DLD1 (cell line): ENCODE measurements at regions not wholly inside any gene's neighbourhood (a gene's known extent, or its start where the extent isn't known, plus 50 kb on each side); places are given as distances from the start of the nearest gene placed in this dataset.
"Not testable (repeated sequence)": the region's sequence is repeated elsewhere in the genome, so short reads cannot be mapped to it uniquely, and the experiment has no call there.

Source experiments
- in situ Hi-C: cut with HindIII; loops from 2 replicates; pipeline ENCODE4 v1.10.0; 2017; ENCODE audit warnings: low sequenced_read_pairs

- in situ Hi-C loops, result no loop called here
Measured at GRCh38 chr10:33869028-33869427, 534.6 kb upstream of the NRP1 start.

DNA sequence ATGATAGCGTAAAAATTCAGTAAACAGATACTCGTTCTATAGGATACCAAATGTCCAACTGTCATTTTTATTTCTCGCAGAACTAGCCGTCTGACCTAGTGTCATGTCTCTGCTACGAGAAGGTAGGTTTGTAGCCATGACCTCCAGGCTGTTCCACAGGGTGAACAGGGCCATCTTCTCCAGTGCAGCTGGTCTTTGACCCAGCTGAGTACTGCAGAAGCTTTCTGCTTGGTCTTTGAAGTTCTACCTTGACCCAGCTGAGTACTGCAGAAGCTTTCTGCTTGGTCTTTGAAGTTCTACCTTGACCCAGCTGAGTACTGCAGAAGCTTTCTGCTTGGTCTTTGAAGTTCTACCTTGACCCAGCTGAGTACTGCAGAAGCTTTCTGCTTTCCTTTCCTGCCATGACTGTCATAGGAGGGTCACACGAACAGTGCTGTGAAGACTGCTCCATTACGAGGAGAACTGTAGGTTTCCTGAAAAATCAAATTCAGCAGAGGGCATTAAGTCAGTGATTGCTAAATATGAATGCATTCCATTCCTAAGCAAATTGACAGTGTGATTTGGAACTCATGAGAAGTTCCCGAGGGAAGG is 532.8 kb upstream of the NRP1 start:
- in situ Hi-C loops, result not testable (repeated sequence)

DNA sequence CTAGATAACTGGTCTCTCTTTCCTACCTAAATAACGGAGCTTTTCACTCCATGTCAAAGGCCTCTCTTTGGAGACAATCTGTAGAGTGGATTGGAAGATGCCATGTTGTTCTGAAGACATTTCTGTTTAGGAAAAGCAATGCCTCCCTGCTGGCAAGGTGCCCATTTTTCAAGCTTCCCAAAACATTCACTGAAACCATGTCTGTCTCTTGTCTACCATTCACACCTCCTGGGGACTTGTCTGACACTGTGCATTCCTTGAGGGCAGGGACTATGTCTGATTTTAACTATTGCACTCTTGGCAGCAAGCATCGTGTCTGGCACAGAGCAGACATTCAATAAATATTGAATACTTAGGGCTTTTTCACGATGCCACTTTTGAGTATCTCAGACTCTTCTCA is 528.9 kb upstream of the NRP1 start:
- in situ Hi-C loops, result no loop called here

- in situ Hi-C loops, result no loop called here
Measured at GRCh38 chr10:33862536-33863105, 528.2 kb upstream of the NRP1 start.

- in situ Hi-C loops, result no loop called here
Measured at GRCh38 chr10:33861833-33862232, 527.4 kb upstream of the NRP1 start.

DNA sequence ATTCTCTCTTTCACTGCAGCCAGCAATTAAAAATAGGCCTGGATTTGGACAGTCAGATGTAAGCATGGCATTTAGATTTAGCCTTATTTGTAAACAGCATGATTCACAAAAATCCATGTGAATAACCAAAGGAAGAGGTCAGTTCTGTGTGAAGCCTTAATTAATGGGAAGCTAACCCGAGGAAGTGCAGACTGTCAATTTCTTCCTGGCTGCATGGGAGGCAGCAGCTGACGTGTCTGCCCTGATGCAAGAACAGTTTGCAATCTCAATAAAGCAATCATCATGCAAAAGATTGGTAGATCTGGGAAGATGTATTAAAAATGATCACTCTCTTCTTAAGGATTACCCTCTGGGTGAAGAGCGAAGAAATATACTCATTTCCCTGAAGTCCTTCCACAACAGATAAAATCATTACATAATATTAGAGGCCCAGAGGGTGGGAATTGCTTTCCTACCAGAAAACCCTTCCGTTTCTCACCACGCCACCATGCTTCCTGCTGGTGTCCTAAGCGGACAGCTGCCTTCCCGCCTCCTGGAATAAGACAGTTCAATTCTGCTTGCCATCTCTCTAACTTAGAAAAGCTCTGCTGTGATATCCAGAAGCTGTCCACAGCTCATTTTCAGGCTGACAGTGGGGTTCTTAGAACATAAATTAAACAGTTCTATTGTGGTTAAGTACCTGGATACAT is 526.7 kb upstream of the NRP1 start:
- in situ Hi-C loops, result no loop called here

GRCh38 chr10:33860552-33860951 is 526.1 kb upstream of the NRP1 start:
- in situ Hi-C loops, result no loop called here

GRCh38 chr10:33859319-33860022 is 525.0 kb upstream of the NRP1 start:
- in situ Hi-C loops, result no loop called here

- in situ Hi-C loops, result no loop called here
Measured at GRCh38 chr10:33858326-33858725, 523.9 kb upstream of the NRP1 start.

GRCh38 chr10:33853221-33853620 is 518.8 kb upstream of the NRP1 start:
- in situ Hi-C loops, result not testable (repeated sequence)

- in situ Hi-C loops, result no loop called here
Measured at GRCh38 chr10:33843379-33843778, 508.9 kb upstream of the NRP1 start.

- in situ Hi-C loops, result no loop called here
Measured at GRCh38 chr10:33841678-33842077, 507.2 kb upstream of the NRP1 start.

- in situ Hi-C loops, result no loop called here
Measured at GRCh38 chr10:33838731-33839130, 504.3 kb upstream of the NRP1 start.

DNA sequence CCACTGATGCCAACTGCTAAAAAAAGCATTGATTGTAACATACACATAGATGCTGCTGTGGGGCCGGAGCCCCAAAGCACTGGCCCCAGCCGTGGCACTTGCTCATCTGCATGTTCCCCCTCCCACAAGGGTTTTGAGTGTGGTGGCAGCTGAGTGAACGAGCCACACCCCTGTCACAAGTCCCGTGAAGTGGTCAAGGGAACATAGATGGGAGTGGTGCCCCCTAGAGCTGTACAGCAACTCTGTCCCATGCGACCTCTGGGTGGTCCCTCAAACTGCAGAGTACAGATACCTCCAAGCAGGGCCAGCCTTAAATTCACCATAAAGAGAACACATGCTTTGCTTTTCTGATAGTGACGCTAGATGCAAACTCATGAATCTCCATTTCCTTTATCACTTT is 503.3 kb upstream of the NRP1 start:
- in situ Hi-C loops, result no loop called here

DNA sequence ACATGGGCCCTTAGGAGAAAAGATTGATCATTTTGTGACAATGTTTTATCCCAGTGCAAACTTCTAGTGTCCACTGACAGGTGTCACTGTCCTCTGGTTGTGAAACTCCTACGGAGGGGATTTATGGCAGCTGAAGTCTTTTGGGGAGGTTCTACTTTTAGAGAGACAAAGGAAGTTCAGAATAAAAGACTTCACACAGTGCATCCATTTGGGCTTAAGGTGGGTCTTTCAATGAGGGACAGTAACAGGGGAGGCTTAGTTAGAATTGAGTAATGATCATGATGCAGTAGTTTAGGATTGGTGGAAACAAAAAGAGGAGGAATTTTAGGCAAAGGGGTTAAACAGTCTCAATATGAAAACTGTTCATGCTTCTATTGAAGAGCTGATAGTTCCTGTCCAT is 501.1 kb upstream of the NRP1 start:
- in situ Hi-C loops, result no loop called here

GRCh38 chr10:33833566-33833965 is 499.1 kb upstream of the NRP1 start:
- in situ Hi-C loops, result no loop called here

DNA sequence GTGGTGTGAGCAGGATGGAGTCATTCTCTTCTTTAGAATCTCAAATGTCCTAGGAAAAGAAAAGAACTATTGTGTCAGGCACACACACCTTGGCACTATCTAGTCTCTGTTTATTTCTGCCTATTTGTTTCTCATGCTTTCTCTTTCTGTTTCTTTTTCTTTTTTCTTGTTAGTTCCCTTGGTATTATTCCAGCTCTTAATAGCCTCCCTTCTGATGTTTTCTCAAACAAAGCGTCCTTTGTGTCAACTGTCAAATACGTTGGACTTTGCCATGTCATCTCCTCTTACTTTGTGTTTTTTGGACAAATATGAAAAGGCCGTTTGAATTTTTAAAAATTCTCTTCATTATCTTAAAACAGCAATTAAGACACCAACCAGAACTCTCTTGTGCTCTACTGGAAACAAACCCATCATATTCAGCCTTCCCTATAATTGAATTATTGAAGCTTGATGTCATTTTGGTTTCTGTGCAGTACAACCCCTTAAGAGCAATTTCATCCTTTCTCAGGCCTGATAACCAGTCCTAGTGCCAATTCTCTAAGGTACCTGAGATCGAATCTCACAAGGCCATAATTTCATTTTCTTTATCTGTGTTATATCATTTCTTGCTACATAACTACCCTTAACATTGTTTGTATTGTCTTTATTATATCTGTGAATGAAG is 497.8 kb upstream of the NRP1 start:
- in situ Hi-C loops, result no loop called here

GRCh38 chr10:33831591-33831990 is 497.1 kb upstream of the NRP1 start:
- in situ Hi-C loops, result no loop called here

- in situ Hi-C loops, result not testable (repeated sequence)
Measured at GRCh38 chr10:33829899-33830298, 495.4 kb upstream of the NRP1 start.

DNA sequence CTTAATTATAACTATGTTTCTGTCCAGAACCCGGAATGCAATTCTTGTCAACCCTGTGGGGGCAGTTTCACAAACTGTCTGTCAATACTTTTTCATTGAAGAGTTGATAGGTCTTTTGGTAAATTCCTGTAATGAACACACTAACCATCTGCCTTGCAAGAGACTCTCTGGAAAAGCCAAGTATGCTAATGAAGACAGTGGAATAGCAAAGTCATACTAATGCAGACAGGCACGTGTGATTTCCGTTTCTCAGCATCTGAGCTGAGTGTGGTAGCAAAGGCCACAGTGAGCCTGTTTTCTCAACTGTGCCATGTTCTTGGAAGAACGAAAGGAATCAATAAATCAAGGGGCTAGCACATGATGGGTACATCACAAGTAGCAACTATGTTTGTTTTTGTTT is 494.1 kb upstream of the NRP1 start:
- in situ Hi-C loops, result no loop called here

- in situ Hi-C loops, result no loop called here
Measured at GRCh38 chr10:33826186-33826585, 491.7 kb upstream of the NRP1 start.
